ENCODE measurements at regions not wholly inside any gene's neighbourhood (a gene's known extent, or its start where the extent isn't known, plus 50 kb on each side); places are given as distances from the start of the nearest gene placed in this dataset.

DNA sequence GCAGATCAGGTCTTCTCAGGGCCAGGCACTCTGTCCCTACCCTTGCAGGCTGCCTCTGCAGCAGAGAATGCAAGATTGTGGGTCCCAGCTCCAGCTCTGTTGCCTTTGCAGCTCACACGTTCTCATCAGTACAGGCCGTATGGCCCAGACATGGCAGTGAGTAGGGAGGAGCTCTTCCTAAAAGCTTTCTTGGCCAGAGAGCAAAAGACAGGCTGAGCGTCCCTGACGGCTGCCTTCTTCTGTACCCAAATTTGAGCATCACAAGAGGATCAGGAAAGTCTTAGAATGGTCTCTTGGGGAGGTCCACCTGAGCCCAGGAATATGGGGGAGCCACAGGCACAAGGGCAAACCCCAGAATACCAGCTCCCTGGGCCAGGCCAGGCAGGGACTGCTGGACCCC, 266.3 kb upstream of the ZMIZ1 start:
- no peak for DNase-seq (ENCODE audit: low spot score)

DNA sequence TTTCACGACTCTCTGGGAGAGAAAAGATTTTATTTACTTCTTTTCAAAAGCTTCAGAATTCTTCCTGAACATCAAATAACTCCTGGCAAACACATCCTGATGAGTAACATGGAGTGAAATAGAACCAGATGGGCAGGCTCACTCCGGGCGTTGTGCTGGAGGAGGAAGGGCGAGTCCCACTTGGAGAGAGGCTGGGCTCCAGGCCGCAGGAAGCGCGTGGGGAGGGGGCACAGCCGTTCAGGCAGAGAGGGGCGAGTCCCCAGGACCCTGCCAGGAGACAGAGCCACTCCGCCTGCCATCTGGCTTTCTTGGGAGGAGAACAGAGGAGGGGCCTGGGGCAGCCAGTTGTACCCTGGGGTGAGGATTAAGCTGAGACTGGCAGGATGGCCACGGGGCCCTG, 265.9 kb upstream of the ZMIZ1 start:
- DNase-seq (ENCODE audit: low spot score) = no peak

DNA sequence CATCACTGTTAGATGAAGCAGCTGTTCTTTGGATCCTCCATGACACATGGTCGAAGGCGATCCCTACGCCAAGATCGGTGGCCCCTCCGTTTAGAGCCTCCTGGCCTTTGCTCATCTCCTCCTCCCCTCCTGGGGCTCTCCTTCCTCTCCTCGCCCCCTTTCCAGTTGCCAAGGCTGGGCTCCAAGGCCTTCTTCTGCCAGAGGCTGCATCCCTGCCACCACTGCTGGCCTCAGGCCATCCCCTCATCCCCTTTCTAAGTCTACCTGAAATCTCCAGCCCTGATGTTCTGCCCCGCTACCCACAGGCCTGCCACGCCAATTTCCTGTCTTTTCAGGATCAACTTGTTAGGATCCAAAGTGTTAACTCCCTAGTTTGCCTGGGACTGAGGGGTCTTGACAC, 265.1 kb upstream of the ZMIZ1 start:
- DNase-seq (ENCODE audit: low spot score) = no peak

DNA sequence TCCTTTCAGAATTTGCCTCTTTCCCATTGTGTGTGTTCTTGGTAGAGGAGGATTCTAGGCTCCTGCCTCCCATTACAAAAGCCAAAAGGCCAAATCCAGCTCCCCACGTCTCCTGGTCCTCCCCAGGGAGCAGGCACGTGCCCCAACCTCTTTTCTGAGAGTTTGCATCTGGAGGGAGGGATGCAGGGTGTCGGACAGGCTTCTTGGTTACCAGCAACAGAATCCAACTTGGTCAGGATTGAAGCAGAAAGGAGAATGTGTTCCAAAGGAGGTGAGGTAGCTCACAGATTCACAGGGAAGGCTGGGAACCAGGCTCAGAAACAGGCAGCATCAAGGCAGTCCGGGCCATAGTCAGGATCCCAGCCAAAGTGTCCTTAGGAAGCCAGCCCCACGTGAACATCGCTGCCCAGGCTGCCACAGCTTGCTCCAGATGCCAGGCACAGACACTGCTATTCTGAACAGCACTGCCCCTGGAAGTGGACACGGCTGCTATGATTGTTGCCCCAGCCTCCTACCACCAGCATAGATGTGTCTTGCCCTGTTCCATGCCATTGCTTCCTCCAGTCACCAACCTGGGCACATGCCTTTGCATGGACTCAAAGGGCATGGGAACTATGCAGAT, 264.2 kb upstream of the ZMIZ1 start:
- no peak for DNase-seq (ENCODE audit: low spot score)

DNA sequence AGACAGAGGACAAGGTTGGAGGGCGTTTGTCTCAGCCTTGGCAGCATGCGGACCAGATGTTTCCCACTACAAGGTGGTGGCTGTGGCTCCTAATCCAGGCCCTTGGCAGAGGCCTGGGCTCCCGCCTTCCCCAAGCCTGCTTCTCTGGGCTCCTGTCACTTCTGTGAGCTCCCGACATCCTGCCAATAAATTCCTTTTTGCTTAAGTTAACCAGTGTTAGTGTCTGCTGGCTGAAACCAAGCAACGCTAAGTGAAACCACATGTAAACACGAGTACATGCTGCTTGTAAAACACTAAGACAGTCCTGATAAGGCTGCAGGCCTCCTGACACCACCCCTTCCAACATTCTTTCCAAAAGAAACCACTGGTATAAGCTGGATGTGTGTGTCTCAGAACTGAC, 263.6 kb upstream of the ZMIZ1 start:
- no peak for DNase-seq (ENCODE audit: low spot score)

- DNase-seq (ENCODE audit: low spot score) = no peak
Measured at GRCh38 chr10:78806681-78807221, 262.0 kb upstream of the ZMIZ1 start.

DNA sequence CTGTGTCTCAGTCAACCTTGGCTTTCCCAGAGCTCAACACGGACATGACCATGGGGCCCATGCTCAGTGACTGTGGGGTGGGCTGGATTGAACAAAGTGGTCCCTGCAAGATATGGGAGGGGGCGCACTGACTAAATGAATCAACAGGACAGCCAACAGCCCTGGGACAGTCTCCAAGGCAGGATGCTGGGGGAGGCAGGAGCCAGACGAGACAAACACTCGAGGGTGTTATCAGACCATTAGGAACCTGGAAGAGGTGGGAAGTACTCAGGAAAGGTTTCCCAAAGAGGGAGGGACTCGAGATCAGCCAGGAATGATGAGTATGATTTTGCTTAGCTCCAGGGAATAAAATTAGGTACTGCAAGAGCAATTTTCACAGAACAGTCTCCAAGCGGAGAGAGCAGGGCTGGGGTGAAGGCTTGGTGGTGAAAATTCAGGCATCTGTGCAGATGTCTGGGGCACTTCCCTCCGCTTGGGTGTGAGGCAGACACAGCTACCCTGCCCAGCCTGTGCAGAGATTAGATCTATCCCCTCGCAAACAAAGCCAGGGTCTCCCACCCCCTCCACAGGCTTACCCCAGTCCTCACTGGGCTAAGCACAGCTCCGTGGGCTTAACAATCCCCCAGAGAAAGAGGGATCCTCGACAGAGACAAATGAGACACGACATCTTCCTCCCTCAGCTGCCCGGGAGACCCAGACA, 261.1 kb upstream of the ZMIZ1 start:
- DNase-seq (ENCODE audit: low spot score) = no peak

DNA sequence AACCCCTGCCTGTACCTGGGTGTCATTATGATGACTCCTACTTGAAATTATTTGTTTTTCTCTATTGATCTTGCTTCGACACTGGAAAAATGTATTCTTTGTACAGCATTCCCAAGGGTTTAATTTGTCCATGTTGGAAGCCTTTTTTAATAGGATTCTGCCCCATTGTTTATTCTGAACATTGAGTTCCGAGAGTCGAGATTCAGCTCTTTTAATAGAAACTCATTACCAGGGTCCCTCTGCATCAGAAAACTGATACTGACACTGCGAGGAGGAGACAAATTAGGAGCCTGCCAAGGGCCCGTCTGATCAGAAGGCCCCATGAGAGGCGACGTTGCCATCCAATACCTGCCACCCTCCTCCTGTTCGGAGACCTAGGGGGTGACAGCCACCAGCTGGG, 260.5 kb upstream of the ZMIZ1 start:
- DNase-seq (ENCODE audit: low spot score) = no peak

GRCh38 chr10:78808736-78809367, 259.9 kb upstream of the ZMIZ1 start:
- no peak for DNase-seq (ENCODE audit: low spot score)

GRCh38 chr10:78811174-78811573, 257.6 kb upstream of the ZMIZ1 start:
- DNase-seq (ENCODE audit: low spot score) = no peak

DNA sequence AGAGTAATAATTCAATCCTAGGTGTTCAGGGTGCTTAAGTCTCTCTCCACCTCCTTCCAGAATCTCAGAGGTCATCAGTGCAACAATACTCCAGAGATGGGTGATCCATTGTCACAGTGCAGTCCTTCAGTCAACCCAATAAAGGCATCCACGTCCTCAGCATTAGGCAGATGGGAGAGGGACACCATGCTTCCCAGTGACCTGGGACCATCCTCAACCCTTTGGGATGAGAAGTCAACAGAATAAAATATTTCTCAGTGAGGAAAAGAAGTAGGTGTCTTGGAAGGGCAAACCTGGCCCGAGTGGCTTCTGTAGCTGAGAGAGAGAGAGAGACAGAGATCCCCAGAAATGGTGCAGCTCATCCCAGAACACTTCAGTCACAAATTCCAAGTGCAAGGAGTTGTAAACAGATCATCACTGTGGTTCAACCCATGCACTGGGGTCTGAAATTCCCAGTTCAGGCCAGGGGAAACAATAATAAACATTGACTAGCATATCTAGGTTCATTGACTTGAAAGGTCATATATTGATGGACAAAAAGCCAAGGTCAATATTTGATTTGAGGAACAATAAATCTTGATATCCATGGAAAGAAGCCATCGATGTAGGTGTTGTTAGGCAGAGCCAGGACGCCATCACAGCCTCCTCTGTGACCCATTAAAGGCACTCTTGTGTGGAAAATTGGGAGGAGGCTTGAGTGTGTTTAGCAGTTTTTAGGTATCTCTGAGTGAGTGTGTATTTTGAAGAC, 256.0 kb upstream of the ZMIZ1 start:
- no peak for DNase-seq (ENCODE audit: low spot score)

GRCh38 chr10:78813526-78813925, 255.2 kb upstream of the ZMIZ1 start:
- DNase-seq (ENCODE audit: low spot score) = no peak

- no peak for DNase-seq (ENCODE audit: low spot score)
Measured at GRCh38 chr10:78813998-78814399, 254.8 kb upstream of the ZMIZ1 start.

- no peak for DNase-seq (ENCODE audit: low spot score)
Measured at GRCh38 chr10:78814407-78814806, 254.4 kb upstream of the ZMIZ1 start.

DNA sequence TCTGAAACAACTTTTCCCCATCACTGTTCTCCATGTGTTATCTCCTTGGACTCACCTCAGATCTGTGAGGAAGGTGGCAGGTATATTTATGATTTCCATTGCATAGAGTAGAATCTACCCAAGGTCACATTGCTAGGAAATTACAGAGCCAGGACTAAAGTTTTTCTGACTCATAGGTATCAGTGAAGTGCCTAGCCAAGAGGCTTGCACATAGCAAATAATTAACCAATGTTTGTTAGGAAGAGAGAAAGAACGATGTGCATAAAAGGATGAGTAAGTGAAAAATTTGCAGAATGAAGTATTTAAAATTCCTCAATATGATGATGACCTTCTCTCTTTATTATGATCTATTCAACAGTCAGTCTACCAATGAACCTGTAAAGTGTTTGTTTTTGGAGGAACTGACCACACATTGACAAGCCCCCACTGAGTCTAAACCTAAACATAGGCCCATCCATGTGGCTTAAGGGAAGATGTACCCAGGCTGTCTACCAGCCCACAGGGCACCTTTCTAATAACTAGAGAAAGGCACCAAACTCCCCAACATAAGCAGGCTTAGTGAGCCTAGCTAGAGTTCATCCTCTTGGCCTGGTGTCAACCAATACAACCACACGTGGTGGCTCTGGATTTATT, 252.9 kb upstream of the ZMIZ1 start:
- no peak for DNase-seq (ENCODE audit: low spot score)

DNA sequence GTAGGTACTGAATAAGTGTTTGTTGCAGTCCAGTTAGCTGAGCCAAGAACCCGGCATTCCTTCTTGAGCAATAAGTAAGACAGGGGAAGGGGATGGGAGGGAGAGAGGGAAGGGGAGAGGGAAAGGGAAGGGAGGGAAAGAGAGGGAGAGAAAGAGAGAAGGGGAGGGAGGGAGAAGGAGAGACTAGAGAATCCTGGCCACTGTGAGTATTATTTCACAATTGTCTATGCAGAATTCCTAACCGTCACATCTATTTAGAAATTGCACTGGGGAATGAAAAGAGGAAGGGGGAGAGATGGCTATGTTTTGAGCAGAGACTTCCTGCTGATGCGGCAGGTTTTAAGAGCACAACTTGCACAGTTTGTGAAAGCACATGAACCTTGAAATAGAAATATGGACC, 251.4 kb upstream of the ZMIZ1 start:
- DNase-seq (ENCODE audit: low spot score) = no peak

GRCh38 chr10:78817804-78818203, 251.0 kb upstream of the ZMIZ1 start:
- no peak for DNase-seq (ENCODE audit: low spot score)

- no peak for DNase-seq (ENCODE audit: low spot score)
Measured at GRCh38 chr10:78819361-78820006, 249.3 kb upstream of the ZMIZ1 start.

GRCh38 chr10:78820007-78820362, 248.8 kb upstream of the ZMIZ1 start:
- no peak for DNase-seq (ENCODE audit: low spot score)

GRCh38 chr10:78821052-78821451, 247.7 kb upstream of the ZMIZ1 start:
- DNase-seq (ENCODE audit: low spot score) = no peak

DNA sequence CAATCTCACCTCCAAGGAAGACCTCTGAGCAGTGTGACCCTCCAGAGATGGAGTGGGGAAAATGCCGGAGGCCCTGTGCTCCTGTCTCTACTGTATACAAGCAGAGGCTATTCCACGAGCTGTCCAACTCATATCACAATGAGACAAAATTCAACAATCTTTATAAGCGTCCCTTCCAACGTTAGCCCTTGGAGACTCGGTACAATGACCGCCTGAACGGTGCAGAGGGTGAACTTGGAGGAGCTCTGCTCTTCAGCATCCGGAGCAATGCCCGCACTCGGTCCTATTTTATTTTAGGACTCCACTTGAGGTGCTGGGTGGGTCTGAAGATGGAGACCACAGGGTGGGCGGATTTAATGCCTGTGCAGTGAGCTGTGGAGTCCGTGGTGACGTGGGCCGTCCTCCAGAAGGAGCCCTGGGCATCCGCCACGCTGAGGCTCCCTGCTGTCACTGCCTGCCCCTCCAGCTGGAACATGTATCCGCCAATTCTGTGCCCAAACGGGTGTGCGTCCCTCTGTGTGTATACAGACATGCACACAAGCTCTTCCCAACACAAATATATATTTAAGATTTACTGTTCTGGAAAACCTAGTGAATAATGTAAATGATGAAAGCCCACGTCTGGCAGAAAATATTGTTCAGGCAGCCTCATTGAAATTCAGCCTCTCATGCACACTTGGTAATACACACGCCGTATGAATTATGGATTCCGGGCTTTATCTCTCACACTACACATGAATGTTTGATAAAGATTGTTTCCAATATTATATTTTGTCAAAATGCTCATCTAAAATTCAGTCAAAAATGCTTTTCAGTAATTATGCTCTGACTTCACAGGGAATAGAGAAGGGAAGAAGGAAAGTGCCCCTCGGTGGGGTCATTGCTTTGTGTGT, 239.9 kb upstream of the ZMIZ1 start:
- DNase-seq (ENCODE audit: low spot score) = no peak

Data from putamen (tissue), 1 donor.